ENCODE measurements at regions not wholly inside any gene's neighbourhood (a gene's known extent, or its start where the extent isn't known, plus 50 kb on each side); places are given as distances from the start of the nearest gene placed in this dataset.

DNA sequence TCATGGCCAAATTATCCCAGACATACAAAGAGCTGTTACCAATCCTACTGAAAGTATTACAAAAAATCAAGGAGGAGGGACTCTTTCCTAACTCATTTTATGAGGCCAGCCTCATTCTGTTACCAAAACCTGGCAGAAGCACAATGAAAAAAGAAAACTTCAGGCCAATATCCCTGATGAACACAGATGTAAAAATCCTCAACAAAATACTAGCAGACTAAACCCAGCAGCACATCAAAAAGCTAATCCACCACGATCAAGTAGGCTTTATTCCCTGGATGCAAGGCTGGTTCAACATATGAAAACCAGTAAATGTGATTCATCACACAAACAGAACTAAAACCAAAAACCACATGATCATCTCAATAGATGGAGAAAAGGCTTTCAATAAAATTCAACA lies 109.2 kb downstream of the C6orf118 start:
- TF ChIP-seq CTCF (IDR thresholded peaks at IDR 0.05), result no peak
- no peak for TF ChIP-seq POLR2AphosphoS5 (IDR thresholded peaks at IDR 0.05)
- TF ChIP-seq EP300 (IDR thresholded peaks at IDR 0.05), result no peak

Data from esophagus muscularis mucosa (tissue), 4 donors.